OCI-LY1 (cell line): ENCODE measurements at regions not wholly inside any gene's neighbourhood (a gene's known extent, or its start where the extent isn't known, plus 50 kb on each side); places are given as distances from the start of the nearest gene placed in this dataset.

ENCODE experiments used
- EZH2 ChIP-seq: fragments of 200-600 bp; sonication (generic), shearing (Covaris generic); IDR thresholded peaks from 2 replicates; pipeline ENCODE4 v1.8.0; 2017; ENCODE audit warnings: borderline replicate concordance, mixed run types, mild to moderate bottlenecking, antibody characterized with exemption, low read length, moderate library complexity, mixed read lengths
- TF ChIP-seq, protein P1 (sequence below): fragments of 200-600 bp; sonication (generic), shearing (Covaris generic); IDR thresholded peaks from 2 replicates; pipeline ENCODE4 v1.5.1; 2017; ENCODE audit warnings: mild to moderate bottlenecking, antibody characterized with exemption, low read length, moderate library complexity, mixed read lengths

DNA sequence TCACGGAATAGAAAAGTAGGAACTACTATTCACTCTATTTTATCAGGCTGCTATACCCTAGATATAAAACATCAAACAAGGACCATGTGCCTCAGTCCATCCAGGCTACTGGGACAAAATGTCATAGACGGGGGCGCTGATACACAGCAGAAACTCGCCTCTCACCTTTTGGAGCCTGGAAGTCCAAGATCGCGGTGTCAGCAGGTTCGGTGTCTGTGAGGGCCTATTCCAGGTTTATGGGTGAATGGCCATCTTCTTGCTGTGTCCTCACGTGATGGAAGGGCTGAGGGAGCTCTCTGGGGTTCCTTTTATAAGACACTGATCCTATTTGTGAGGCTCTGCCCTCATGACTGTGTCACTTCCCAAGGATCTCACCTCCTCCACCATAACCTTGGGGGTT is 89.5 kb downstream of the DLL1 start:
- TF ChIP-seq, protein P1, sequence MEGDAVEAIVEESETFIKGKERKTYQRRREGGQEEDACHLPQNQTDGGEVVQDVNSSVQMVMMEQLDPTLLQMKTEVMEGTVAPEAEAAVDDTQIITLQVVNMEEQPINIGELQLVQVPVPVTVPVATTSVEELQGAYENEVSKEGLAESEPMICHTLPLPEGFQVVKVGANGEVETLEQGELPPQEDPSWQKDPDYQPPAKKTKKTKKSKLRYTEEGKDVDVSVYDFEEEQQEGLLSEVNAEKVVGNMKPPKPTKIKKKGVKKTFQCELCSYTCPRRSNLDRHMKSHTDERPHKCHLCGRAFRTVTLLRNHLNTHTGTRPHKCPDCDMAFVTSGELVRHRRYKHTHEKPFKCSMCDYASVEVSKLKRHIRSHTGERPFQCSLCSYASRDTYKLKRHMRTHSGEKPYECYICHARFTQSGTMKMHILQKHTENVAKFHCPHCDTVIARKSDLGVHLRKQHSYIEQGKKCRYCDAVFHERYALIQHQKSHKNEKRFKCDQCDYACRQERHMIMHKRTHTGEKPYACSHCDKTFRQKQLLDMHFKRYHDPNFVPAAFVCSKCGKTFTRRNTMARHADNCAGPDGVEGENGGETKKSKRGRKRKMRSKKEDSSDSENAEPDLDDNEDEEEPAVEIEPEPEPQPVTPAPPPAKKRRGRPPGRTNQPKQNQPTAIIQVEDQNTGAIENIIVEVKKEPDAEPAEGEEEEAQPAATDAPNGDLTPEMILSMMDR = no peak
- TF ChIP-seq EZH2 = no peak
